Lung (tissue), 11 donors: ENCODE measurements at regions not wholly inside any gene's neighbourhood (a gene's known extent, or its start where the extent isn't known, plus 50 kb on each side); places are given as distances from the start of the nearest gene placed in this dataset.

ENCODE experiments used
- ATAC-seq: fragments of 200-7000 bp; cut with Tn5 transposase; one replicate; pipeline ENCODE4 v1.9.1; 2020; ENCODE audit warnings: moderate number of reproducible peaks; ENCODE audit not compliant: insufficient read depth, low FRiP score
- DNase-seq, 3 donors: peaks; one replicate each; pipeline ENCODE4 v3.0.0-alpha.2; 2013 to 2017
- H3K27ac ChIP-seq, 2 donors: one replicate each; pipeline ENCODE4 v1.5.1; 2013; ENCODE audit warnings: mild to moderate bottlenecking in 2 of 2, moderate library complexity in 2 of 2, control low read depth in 1 of 2, inconsistent platforms in 1 of 2, low read depth in 1 of 2, low read length in 1 of 2
- H3K27me3 ChIP-seq, 3 donors: one replicate each; pipeline ENCODE4 v1.5.1; 2013; ENCODE audit warnings: low read length in 2 of 3; ENCODE audit not compliant: control insufficient read depth in 3 of 3, insufficient read depth in 3 of 3
- H3K36me3 ChIP-seq, 4 donors: one replicate each; pipeline ENCODE4 v1.5.1; 2013; ENCODE audit warnings: low read length in 4 of 4, mild to moderate bottlenecking in 1 of 4, moderate library complexity in 1 of 4; ENCODE audit not compliant: control insufficient read depth in 4 of 4, insufficient read depth in 4 of 4
- H3K4me1 ChIP-seq, 5 donors: one replicate each; pipeline ENCODE4 v1.5.1; 2013; ENCODE audit warnings: low read length in 5 of 5, mild to moderate bottlenecking in 2 of 5, moderate library complexity in 1 of 5; ENCODE audit not compliant: control insufficient read depth in 5 of 5, insufficient read depth in 5 of 5
- H3K4me3 ChIP-seq: one replicate; pipeline ENCODE4 v1.5.1; 2013; ENCODE audit warnings: mild to moderate bottlenecking, control low read depth, moderate library complexity
- H3K9ac ChIP-seq, 2 donors: one replicate each; pipeline ENCODE4 v1.5.1; 2013; ENCODE audit warnings: low read length in 2 of 2, control low read depth in 1 of 2; ENCODE audit not compliant: insufficient read depth in 1 of 2
- H3K9me3 ChIP-seq, 4 donors: one replicate each; pipeline ENCODE4 v1.5.1; 2013; ENCODE audit warnings: low read length in 3 of 4, mild to moderate bottlenecking in 1 of 4, moderate library complexity in 1 of 4; ENCODE audit not compliant: control insufficient read depth in 4 of 4, insufficient read depth in 3 of 4
- WGBS, 2 donors: extraction: QIAGEN DNeasy Blood & Tissue Kit; methylation state at CpG; one replicate each; pipeline ENCODE4 v1.1.7; 2013; 5-methylcytosine and 5-hydroxymethylcytosine counted together
- TF ChIP-seq, protein P1 (sequence below): IDR thresholded peaks from 2 replicates; pipeline ENCODE4 v1.5.1; 2012; ENCODE audit warnings: mild to moderate bottlenecking; ENCODE audit errors: control extremely low read depth, extremely low read depth
- donor health status: control.
- donor health status: control.
- donor health status: Bipolar disorder and iron deficiency.
- donor health status: healthy.
- donor health status: DM: yes; HTN: yes; CAD: no.

DNA sequence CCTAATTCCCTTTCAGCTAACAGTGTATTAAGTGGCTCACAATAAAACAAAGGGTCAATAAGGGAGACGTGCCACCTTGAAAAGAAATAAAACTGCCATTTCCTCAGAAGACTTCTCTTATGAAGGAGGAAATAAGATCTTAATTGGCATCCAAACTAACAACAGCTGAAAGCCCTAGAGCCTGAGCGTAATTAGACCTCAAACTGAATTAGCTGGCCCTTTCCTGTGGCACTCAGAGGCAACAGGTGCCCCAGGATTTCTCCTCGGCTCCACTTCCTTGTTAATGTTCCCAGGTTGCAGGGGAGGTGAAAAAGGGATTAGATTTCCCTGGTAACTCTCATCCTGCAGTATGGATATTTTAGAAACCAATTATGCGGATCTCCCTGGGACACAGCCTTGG is 804.3 kb downstream of the DCDC2C start:
- no peak overlapping the region for H3K4me3 ChIP-seq
- H3K9me3 ChIP-seq, result peaks cover 0 to 5% (median under 1%) of the 10 kb centered on the region in 4 donors

DNA sequence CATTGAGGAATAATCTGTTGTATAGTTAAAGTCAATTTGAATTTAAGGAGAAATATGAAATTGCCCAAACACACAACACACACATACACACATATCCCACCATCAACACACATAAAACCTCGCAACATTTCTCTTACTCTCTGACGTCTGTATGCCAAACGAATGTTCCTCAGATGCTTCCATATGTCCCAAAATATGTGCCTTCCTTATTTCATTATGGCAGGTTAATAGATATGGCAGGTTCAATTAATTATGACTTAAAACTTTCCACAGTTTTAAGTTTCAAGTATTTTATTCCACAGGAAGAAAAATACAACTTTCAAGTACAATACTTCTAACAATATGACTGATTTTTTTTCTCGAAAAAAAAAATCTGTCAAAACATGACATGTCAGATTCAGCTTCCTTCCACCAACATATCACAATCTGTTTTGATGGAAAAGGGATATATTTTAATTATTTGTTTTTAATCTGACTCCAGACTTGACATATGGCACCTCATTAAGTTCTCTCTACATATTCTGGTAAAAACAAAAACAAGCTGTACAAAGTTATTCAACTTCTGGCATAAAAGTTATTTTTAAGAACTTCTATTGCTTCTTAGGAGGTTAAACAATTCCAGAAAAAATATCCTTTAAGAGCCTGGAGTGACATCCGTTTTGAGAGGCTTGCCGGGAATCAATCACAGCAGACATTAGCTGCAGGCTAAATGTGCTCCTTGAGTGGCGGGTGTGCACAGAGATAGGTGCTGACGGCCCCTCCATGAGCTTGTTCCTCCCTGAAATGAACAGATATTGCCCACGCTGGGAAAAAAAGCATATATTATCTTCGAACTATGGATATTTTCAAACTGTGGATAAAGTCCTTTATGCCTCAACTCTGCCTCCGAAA is 812.7 kb downstream of the DCDC2C start:
- Histone ChIP-seq H3K4me1 (peaks cover 0 to 17% (median 0%) of the 10 kb centered on the region in 5 donors), H3K4me3 (no peak overlapping the region), H3K27ac (no peak overlapping the region), H3K36me3 (no peaks in the 10 kb centered on the region), H3K27me3 (peaks cover 0 to 3% (median 0%) of the 10 kb centered on the region in 3 donors), H3K9me3 (peaks cover 0 to 3% (median 0%) of the 10 kb centered on the region in 4 donors), H3K9ac (no peak overlapping the region)
- TF ChIP-seq, protein P1, sequence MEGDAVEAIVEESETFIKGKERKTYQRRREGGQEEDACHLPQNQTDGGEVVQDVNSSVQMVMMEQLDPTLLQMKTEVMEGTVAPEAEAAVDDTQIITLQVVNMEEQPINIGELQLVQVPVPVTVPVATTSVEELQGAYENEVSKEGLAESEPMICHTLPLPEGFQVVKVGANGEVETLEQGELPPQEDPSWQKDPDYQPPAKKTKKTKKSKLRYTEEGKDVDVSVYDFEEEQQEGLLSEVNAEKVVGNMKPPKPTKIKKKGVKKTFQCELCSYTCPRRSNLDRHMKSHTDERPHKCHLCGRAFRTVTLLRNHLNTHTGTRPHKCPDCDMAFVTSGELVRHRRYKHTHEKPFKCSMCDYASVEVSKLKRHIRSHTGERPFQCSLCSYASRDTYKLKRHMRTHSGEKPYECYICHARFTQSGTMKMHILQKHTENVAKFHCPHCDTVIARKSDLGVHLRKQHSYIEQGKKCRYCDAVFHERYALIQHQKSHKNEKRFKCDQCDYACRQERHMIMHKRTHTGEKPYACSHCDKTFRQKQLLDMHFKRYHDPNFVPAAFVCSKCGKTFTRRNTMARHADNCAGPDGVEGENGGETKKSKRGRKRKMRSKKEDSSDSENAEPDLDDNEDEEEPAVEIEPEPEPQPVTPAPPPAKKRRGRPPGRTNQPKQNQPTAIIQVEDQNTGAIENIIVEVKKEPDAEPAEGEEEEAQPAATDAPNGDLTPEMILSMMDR, result no peak
- DNase-seq (peak in 2 of 3 donors; percentile 80 to 86), ATAC-seq (no peak)
- 60 to 71% methylated on average over 11 of the region's 11 CpGs for WGBS, 2 donors

More for the DNA sequence above, 804.3 kb downstream of the DCDC2C start:
- Histone ChIP-seq H3K9ac (no peak overlapping the region), H3K27me3 (no peaks in the 10 kb centered on the region), H3K4me1 (no peaks in the 10 kb centered on the region), H3K36me3 (no peaks in the 10 kb centered on the region), H3K27ac (no peak overlapping the region)
- DNase-seq, result no peak
- 74 to 75% methylated on average over 4 of the region's 4 CpGs for WGBS, 2 donors
- ATAC-seq, result no peak
- TF ChIP-seq, protein P1, result no peak

DNA sequence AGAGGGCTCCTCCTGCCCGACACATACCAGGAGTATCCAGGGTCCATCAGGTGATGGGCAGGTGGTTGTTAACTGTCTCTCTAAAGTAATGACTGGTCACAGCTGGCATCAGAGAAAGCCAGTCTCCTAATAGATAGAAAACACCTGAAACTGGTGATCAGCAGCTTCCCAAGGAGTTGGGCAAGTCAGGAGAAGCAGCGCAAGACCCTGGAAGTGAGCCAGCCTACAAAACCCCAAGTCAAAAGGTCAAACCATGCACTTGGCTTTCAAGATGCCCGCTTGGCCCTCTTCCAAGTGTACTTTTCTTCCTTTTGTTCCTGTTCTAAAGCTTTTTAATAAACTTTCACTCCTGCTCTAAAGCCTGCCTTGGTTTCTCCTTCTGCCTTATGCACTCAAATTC is 815.2 kb downstream of the DCDC2C start:
- no peaks in the 10 kb centered on the region for H3K36me3 ChIP-seq
- no peak for ATAC-seq
- no peak overlapping the region for H3K9ac ChIP-seq
- no peak overlapping the region for H3K27ac ChIP-seq
- TF ChIP-seq, protein P1, result no peak
- no peak for DNase-seq
- peaks cover 0 to 6% (median 0%) of the 10 kb centered on the region in 4 donors for H3K9me3 ChIP-seq
- H3K27me3 ChIP-seq, result peaks cover 0 to 3% (median 0%) of the 10 kb centered on the region in 3 donors
- 80 to 86% methylated on average over 3 of the region's 3 CpGs for WGBS, 2 donors
- peaks cover 0 to 17% (median 0%) of the 10 kb centered on the region in 5 donors for H3K4me1 ChIP-seq
- H3K4me3 ChIP-seq, result no peak overlapping the region
